HUES6 (cell line): ENCODE measurements at regions not wholly inside any gene's neighbourhood (a gene's known extent, or its start where the extent isn't known, plus 50 kb on each side); places are given as distances from the start of the nearest gene placed in this dataset.
A peak's percentile ranks its signal among the peaks of the same experiment; 100 is the strongest.

Experiments
- H3K27ac ChIP-seq: 2 replicates; pipeline ENCODE4 v1.7.0; 2013; ENCODE audit warnings: low read depth, mild to moderate bottlenecking, low read length, inconsistent platforms
- H3K27me3 ChIP-seq: 2 replicates; pipeline ENCODE4 v1.6.1; 2013; ENCODE audit warnings: low read length; ENCODE audit not compliant: control insufficient read depth, insufficient read depth
- H3K36me3 ChIP-seq: 2 replicates; pipeline ENCODE4 v1.6.1; 2013; ENCODE audit warnings: low read length; ENCODE audit not compliant: control insufficient read depth, insufficient read depth
- H3K4me1 ChIP-seq: 2 replicates; pipeline ENCODE4 v1.6.1; 2013; ENCODE audit warnings: low read length; ENCODE audit not compliant: control insufficient read depth, insufficient read depth
- H3K4me3 ChIP-seq: 2 replicates; pipeline ENCODE4 v1.5.1; 2013; ENCODE audit warnings: low read depth, low read length
- H3K9ac ChIP-seq: one replicate; pipeline ENCODE4 v1.6.1; 2013; ENCODE audit warnings: mild to moderate bottlenecking, low read length
- H3K9me3 ChIP-seq: 2 replicates; pipeline ENCODE4 v1.6.1; 2013; ENCODE audit warnings: low read depth, low read length; ENCODE audit not compliant: control insufficient read depth, insufficient read depth

DNA sequence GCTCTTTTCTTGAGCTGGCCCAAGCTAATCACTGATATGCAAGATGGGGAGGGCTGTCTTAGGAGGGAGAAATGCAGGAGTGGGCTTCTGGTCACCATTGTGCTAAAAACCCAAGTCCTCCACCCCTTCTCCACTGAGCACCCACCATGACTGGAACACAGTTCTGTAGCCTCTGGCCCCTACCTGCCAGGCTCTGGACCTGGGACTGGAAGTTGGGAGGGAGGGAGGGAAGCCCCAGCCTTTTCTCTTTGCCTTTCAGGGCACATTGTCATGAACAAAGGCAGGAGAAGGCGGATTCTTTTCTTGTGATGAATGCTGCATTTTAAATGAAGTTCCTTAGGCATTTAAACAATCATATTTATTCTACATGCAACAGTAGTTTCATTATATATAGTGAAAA lies 559.1 kb upstream of the TRPC7 start:
- Histone ChIP-seq H3K4me3 (no peak overlapping the region), H3K9me3 (no peaks in the 10 kb centered on the region), H3K36me3 (no peaks in the 10 kb centered on the region), H3K9ac (no peak overlapping the region), H3K27me3 (no peaks in the 10 kb centered on the region), H3K27ac (no peak overlapping the region), H3K4me1 (peaks cover 4% of the 10 kb centered on the region; the same call in 1 of the 2 replicates)

DNA sequence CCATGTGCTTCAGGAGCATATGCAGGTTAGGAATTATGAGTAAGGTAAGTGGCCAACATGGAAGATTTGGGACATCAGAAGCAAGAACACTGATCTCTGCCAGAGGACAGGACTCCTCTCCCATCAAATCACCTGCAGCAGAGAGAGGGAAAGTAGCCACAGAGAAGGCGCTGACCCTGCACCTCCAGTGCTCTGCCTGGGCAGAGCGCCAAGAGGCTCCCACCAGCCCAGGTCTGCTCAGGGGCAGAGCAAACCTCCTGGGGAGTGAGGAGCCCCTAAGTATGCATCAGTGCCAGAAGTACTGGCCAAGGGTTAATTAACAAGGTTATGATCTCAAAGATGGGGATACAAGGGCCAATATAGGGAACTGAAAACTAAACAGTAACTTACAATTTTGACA lies 545.3 kb upstream of the TRPC7 start:
- H3K36me3 ChIP-seq, result no peaks in the 10 kb centered on the region
- no peaks in the 10 kb centered on the region for H3K9me3 ChIP-seq
- no peak overlapping the region for H3K27ac ChIP-seq
- no peaks in the 10 kb centered on the region for H3K27me3 ChIP-seq
- no peak overlapping the region for H3K4me3 ChIP-seq
- H3K4me1 ChIP-seq, result peaks cover 23% of the 10 kb centered on the region
- no peak overlapping the region for H3K9ac ChIP-seq

DNA sequence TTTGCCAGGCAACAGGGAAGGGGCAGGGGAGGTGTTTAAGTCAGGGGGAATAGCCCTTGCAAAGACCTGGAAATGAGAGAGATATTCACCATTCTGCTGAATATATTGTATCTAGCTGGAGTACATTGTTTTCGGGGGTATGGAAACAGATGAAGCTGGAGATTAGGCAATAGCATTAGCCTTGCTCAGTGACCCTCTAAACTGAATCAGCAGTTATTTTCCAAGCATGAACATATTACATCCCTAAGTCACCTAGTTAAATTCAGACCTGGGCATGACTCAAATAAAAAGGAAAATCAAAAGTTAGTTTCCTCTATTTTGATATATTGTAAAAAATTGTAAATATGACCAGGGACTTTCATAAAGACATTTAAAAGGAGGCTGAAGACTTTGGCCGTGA lies 544.6 kb upstream of the TRPC7 start:
- Histone ChIP-seq H3K9ac (no peak overlapping the region), H3K36me3 (no peaks in the 10 kb centered on the region), H3K27me3 (no peaks in the 10 kb centered on the region), H3K4me3 (no peak overlapping the region), H3K4me1 (peaks cover 27% of the 10 kb centered on the region), H3K27ac (no peak overlapping the region), H3K9me3 (no peaks in the 10 kb centered on the region)

DNA sequence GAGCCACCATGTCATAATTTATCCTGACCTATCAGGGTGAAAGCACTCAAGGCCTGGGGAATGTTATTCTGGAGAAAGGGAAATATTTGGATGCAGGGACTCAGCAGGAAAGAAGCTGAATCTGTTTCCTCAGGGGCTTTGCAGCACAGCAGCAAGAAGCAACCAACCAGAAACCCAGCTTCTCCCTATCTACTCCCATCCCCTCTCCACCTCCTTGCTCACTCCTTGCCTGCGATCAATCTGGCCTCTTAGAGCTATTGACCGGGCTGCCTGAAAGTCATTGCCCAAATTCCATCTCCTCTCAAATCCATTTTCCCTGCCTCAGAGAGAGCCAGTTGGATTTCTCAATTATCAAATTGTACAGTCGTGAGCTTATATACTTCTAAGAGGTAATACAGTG lies 542.0 kb upstream of the TRPC7 start:
- no peak overlapping the region for H3K9ac ChIP-seq
- no peak overlapping the region for H3K4me3 ChIP-seq

DNA sequence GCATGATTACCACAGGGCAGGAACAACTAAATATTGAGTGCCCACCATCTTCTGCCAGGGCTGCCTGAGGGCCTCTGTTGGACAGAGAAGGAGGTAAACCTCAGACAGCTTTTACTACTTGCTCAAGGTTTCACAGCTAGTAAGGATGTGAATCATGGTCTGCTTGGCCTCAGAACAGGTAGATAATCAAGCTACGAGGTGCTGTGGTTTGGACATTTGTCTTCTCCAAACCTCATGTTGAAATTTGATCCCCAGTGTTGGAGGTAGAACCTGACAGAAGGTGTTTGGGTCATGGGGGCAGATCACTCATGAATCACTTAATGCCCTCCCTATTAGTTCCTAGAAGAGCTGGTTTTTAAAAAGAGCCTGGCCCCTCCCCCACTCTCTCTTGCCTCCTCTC lies 541.2 kb upstream of the TRPC7 start:
- no peaks in the 10 kb centered on the region for H3K27me3 ChIP-seq
- H3K27ac ChIP-seq, result no peak overlapping the region
- 0 out of 2 replicates have a peak, but pooled peaks cover 1% of the 10 kb centered on the region for H3K9me3 ChIP-seq
- no peaks in the 10 kb centered on the region for H3K36me3 ChIP-seq
- no peak overlapping the region for H3K9ac ChIP-seq
- peaks cover 27% of the 10 kb centered on the region for H3K4me1 ChIP-seq
- H3K4me3 ChIP-seq, result no peak overlapping the region

More for the DNA sequence above, 542.0 kb upstream of the TRPC7 start:
- Histone ChIP-seq H3K36me3 (no peaks in the 10 kb centered on the region), H3K4me1 (peaks cover 27% of the 10 kb centered on the region), H3K9me3 (no peaks in the 10 kb centered on the region), H3K27me3 (no peaks in the 10 kb centered on the region), H3K27ac (no peak overlapping the region)

DNA sequence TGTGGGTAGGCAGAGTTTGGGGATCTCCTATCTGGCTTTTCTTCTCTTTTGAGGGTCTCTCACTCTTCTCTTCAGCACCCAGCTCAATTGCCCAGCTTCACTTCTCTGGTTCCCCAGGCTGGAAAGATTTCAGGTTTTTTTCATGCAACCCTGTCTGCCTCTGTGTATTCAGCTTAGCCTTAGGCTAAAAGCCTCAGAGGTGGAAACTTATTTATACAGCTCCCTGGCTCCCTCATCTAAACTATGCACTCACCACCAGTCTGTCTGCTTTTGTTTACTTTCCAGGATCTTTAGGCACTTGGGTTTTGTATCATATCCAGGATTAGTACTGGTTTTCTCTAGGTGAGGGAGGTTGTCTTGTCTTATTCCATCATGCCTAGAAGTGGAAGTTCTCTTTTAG lies 540.2 kb upstream of the TRPC7 start:
- peaks cover 27% of the 10 kb centered on the region for H3K4me1 ChIP-seq
- no peak overlapping the region for H3K9ac ChIP-seq
- H3K27me3 ChIP-seq, result no peaks in the 10 kb centered on the region
- no peak overlapping the region for H3K27ac ChIP-seq
- H3K9me3 ChIP-seq, result 0 out of 2 replicates have a peak, but pooled peaks cover 5% of the 10 kb centered on the region
- no peaks in the 10 kb centered on the region for H3K36me3 ChIP-seq
- no peak overlapping the region for H3K4me3 ChIP-seq

DNA sequence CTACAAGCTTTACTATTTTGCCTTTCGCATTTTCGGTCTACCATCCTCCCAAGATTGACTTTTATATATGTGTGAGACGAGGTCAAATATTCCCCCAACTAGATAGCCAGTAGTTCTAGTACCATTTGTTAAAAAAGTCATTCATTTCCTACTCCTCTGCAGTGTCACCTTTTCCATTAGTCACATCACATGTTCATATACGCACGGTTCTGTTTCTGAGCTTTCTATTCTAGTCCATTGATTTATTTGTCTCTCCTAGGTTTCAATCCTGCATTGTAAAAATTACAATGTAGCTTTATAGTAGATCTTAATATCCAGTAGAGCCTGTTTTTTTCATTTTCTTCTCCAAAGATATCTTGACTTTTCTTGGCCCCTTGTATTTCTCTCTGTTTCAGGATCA lies 528.7 kb upstream of the TRPC7 start:
- no peaks in the 10 kb centered on the region for H3K36me3 ChIP-seq
- H3K9me3 ChIP-seq, result peaks cover 3% of the 10 kb centered on the region; the same call in 1 of the 2 replicates
- H3K4me1 ChIP-seq, result peaks cover 15% of the 10 kb centered on the region
- no peaks in the 10 kb centered on the region for H3K27me3 ChIP-seq
- no peak overlapping the region for H3K4me3 ChIP-seq
- no peak overlapping the region for H3K9ac ChIP-seq
- H3K27ac ChIP-seq, result no peak overlapping the region

DNA sequence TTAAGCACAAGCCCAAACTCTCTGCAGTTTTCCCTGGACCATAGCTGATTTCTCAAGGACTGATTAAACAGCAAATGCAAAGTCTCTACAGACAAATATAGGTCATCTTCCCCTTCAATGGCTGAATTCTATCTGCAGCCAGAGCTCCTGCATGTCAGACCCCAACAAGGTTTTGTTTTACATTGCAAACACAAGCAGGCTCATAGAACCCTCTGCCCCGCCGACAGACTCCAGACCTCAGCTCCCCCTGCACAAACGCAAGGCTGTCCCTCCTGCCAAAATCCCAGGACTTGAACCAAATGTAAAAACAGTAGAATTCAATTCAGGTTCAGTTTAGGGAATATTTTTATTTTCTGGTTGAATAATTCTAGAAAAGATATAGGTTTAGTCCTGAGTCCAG lies 526.7 kb upstream of the TRPC7 start:
- H3K4me3 ChIP-seq, result peak overlapping the region; percentile 26
- H3K27me3 ChIP-seq, result no peaks in the 10 kb centered on the region
- no peaks in the 10 kb centered on the region for H3K9me3 ChIP-seq
- H3K27ac ChIP-seq, result peak overlapping the region; percentile 48; the same call in 1 of the 2 replicates
- H3K9ac ChIP-seq, result no peak overlapping the region
- H3K4me1 ChIP-seq, result peaks cover 15% of the 10 kb centered on the region
- H3K36me3 ChIP-seq, result no peaks in the 10 kb centered on the region

DNA sequence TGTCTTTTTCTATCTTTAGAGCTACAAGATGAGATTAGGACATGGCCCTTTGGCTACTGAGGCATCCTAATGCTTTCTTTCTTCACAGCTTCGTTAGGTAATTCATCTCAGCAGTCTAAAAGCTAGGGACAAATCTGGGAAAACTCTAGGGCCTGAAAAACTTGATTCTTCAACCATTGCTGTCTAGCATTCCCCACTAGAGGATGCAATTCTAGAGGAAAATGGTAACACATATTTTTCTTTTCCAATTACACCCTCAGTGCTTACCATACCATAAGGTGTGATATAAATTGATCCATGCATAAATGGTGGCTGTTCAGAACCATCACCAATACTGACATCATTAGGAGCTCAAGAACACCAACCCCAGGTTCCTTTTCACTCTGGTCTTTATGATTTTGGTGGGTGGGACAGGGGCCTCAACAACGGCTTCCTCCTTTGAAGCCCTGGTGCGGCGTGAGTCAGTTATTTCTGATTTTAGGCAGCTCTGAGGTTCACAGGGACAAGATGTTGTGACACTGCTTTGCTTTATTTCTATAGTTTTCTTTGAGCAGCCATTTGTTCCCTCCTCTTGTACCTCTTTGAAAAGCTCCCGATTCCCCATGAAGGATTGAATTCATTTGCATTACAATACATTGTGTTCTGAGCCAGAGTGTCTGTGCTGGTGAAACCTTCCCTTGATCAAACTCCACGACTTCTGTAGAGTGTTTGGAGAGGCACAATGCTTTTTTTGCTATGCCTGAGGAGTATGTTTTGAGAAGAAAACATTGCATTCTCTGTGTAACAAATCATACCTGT lies 526.0 kb upstream of the TRPC7 start:
- H3K4me3 ChIP-seq, result peak overlapping the region; percentile 26
- H3K4me1 ChIP-seq, result peaks cover 15% of the 10 kb centered on the region
- no peaks in the 10 kb centered on the region for H3K27me3 ChIP-seq
- H3K9ac ChIP-seq, result no peak overlapping the region
- no peaks in the 10 kb centered on the region for H3K9me3 ChIP-seq
- H3K36me3 ChIP-seq, result no peaks in the 10 kb centered on the region
- H3K27ac ChIP-seq, result peak overlapping the region; percentile 55; the same call in 1 of the 2 replicates

DNA sequence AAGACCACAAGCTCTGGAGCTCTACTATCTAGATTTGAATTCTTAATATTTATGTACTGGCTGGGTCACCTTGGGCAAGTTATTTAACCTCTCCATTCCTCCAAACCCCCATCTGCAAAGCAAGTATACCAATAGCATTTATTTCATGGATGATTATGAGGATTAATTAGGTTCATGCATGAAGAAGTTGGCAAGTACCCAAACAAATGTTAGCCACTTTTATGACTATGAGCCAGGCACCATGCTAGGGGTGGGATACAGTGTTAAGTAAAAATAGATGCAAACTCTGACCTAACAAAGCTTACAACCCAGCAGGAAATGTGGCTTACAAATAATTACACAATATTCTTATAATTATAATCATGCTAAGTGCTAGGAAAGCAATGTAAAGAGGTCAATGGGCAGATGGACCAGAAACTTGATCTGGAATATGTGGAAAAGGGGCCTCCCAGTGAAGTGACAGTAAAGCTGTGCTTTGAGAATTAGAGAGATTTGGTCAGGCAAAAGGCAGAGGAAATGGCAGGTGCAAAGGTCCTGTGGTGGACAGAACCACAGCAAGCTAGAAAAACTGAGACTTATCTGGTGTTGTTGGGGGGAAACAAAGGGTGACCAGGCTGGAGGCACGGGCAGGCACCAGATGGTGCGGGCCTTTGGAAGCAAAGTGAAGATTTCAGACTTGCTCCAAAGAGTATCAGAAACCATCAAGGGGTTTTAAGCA lies 525.2 kb upstream of the TRPC7 start:
- Histone ChIP-seq H3K9ac (no peak overlapping the region), H3K9me3 (no peaks in the 10 kb centered on the region), H3K36me3 (no peaks in the 10 kb centered on the region), H3K27ac (no peak overlapping the region), H3K4me1 (peaks cover 15% of the 10 kb centered on the region), H3K4me3 (no peak overlapping the region), H3K27me3 (no peaks in the 10 kb centered on the region)

DNA sequence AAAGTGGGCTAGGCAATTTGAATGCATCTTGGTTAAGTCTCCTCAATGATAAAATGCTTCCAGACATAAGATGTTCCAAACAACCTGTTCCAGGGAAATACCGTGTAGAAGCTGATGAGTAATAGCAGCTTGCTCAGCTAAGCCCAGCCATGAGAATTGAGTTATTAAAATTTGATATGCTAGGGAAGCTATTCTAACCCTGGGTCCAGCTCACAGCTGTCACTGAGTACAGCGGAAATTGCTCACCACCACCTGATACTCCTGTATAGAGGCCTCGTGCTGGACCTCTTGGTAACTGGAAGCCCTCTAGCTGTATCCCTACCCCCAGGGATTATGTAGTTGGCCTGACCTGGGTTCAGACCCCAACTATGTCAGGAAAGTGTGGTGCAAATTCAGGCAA lies 521.3 kb upstream of the TRPC7 start:
- no peaks in the 10 kb centered on the region for H3K9me3 ChIP-seq
- H3K4me3 ChIP-seq, result no peak overlapping the region
- no peak overlapping the region for H3K27ac ChIP-seq
- H3K4me1 ChIP-seq, result peaks cover 6% of the 10 kb centered on the region
- no peaks in the 10 kb centered on the region for H3K27me3 ChIP-seq
- no peak overlapping the region for H3K9ac ChIP-seq
- no peaks in the 10 kb centered on the region for H3K36me3 ChIP-seq
